T-helper 1 cell (primary cell): ENCODE measurements at regions not wholly inside any gene's neighbourhood (a gene's known extent, or its start where the extent isn't known, plus 50 kb on each side); places are given as distances from the start of the nearest gene placed in this dataset.

Experiments
- DNase-seq, 5 donors: peaks; one replicate each; pipeline ENCODE4 v3.0.0-alpha.2; 2012 to 2020

DNA sequence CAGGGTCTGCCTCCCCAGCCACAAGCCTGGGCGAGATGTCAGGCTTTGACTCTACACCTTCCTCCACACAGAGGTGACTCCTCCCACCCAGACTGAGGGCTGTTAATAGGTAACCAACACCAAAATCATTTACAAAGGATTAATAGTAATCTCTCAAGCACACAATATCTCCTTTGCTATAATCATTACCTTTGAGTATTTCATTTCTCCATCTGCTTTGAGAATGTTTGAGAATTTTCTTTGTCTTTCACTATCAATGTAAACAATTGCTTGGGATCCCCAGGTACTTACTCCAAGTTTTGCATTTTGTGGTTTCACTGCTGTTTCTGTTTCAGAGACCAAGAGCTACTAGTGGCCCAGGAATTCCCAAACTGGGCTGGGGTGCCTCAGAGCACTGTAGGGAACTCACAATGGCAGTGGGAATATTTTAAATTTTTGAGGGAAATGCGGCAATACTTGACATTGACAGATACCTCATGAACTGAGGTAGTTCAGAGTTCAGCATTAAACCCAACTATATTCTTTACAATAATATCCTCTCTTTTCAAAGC lies 166.4 kb upstream of the MGAT5 start:
- DNase-seq, result no peak

DNA sequence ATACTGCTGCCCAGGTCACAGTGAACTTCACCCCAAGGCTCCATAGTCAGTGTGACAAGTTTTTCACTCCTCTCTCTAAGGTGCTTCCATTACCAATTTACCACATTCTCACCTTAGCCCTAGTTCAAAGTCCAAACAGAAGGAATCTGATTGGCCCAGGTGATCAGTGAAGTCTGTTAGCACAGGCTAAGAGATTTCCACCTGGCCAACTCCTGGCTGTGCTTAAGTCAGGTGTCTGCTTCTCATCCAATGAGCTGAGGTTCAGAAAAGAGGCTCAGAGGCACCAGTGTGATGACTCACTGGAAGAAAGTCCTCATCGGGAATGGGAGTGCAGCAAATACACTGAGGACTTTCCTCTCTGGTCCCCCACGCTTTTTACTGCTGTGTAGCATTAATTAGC lies 164.4 kb upstream of the MGAT5 start:
- no peak for DNase-seq

DNA sequence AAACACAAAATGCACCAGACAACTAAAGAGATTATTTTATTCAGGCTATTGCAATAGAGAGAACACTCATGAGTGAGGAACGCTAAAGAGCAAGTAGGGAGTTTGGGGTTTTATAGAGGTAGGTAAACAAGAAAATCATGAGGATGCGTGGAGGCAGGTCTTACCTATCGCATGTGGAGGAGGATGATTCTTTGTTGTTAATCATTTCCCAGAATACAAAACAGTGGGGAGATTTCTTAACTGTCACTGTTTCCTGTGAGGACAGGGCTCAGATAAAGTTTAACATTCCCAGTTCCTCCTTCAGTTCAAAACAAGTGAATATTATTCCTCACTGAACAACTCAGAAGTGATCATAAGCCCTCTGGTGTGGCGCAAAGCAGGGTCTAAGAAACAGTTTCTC lies 156.1 kb upstream of the MGAT5 start:
- DNase-seq, result no peak

DNA sequence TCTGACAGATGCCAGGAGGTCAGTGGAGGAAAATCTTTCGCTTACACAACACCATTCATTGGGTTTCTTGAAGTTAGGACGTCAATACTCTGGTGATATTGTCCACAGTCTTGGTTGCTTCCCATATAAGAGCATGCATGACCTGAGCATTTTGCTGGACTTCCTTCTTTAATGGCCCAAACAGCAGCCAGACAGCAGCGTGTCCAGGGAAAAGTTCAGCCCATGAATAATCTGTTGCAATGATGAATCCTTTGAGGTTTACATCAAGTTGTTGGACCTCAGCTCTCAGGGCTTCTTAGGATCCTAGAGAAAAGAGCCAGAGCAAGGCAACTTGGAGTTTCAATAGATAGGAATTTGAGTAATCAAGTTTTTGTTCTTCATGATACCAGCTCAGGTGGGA lies 155.6 kb upstream of the MGAT5 start:
- DNase-seq, result no peak

DNA sequence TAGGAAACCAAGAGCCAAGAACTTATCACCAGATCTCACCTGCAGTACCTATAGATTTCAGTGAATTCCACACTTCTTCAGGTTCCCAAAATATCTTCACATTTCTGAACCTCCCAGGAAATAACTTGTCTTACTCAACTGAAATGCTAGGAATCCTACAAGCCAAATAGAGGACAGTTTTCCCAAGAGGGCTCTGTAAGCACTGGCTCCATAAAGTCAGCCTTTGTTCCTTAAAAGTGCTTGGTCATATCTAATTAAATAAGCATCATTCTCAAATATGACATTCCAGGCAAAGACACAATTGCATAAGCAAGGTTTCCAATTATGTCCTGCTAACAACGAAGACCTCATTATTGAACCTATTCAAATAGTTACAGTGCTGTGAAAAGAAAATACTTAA lies 154.6 kb upstream of the MGAT5 start:
- no peak for DNase-seq

DNA sequence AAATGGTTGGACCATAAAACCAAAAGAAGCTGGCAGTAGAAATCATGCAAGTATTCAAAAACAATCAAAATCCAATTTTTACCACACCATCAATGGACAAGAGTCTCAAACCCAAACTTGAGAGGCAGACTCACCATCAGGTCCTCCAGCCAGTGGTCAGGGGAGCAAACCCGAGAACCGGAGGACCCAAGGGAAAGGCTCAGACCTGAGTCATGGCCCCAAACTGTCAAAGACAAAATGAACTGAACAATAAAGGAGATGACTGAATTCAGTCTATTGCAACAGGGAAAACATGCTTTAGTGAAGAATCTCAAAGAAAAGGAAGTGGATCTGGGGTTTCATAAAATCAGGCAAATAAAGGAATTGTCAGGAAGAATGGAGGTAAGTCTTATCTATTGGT lies 150.7 kb upstream of the MGAT5 start:
- no peak for DNase-seq

DNA sequence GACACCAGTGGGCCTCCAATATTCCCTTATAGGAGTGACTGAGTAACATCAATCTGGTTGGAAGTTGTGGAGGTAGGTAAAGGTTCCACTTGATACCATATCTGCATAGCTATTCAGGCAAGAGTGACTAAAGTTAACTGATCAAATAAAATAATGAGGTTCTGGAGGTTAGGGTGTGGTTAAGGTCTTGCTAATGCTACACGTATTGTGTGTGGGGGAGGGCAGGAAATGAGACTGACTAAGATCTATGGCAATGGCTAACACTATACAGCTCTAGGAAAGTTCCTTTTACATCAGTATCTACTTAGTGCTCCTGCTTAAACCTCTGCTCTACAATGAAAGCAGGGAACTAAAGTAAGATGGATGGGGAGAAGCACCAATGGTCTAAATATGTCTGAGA lies 149.1 kb upstream of the MGAT5 start:
- DNase-seq, result peak in 1 of 5 donors; percentile 27

DNA sequence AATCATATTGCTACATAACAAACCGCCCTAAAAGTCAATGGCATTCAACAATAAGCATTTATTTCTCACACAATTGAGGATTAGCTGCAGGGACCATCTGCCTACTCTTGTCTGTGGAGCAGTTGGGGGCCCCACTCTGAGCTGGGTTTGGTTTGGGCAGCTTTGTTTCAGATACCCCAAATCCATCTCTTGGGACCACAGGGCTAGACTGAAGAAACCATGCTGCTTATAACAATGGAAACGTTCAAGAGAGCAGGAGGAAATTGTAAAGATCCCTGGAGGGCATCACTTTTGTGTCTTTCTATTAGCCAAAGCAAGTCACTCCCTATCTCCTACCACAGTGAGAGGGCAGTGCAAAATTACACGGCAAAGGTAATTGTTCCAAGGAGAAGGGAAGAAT lies 146.5 kb upstream of the MGAT5 start:
- DNase-seq, result no peak

DNA sequence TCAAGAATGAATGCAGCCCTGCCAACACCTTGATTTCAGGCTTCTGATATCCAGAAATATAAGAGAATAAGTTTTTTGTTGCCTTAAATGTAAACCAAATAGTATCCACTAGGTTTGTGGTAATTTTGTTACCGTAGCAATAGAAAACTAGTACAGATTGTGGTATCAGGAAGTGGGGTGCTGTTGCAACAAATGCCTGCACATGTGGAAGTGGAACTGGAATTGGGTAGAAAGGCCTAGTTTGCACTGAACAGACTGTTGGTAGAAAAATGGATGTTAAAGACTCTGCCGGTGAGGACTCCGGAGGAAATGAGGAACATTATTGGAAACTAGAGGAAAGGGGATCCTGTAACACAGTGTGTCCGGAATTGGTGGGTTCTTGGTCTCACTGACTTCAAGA lies 145.8 kb upstream of the MGAT5 start:
- DNase-seq, result no peak

DNA sequence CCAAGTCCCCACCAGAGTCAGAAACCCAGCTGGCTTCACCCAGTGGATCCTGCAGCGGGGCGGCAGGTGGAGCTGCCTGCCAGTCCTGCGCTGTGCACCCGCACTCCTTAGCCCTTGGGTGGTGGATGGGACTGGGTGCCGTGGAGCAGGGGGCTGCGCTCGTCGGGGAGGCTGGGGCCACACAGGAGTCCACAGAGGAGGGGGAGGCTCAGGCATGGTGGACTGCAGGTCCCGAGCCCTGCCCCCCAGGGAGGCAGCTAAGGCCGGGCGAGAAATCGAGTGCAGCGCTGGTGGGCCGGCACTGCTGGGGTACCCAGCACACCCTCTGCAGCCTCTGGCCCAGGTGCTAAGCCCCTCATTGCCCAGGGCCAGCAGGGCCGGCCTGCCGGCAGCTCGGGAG lies 144.6 kb upstream of the MGAT5 start:
- DNase-seq, result no peak

DNA sequence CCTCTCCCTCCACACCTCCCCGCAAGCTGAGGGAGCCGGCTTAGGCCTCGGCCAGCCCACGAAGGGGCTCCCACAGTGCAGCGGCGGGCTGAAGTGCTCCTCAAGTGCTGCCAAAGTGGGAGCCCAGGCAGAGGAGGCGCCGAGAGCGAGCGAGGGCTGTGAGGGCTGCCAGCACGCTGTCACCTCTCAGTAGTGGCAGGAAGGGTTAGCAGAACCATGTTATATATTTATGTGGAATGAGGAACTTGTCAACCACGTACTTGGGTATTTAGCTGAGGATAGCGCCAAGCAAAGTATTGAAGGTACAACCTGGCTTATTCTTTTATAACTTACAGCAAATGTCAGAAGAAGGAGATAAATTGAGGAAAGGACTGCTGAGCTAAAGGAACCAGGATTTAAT lies 144.1 kb upstream of the MGAT5 start:
- DNase-seq, result no peak

DNA sequence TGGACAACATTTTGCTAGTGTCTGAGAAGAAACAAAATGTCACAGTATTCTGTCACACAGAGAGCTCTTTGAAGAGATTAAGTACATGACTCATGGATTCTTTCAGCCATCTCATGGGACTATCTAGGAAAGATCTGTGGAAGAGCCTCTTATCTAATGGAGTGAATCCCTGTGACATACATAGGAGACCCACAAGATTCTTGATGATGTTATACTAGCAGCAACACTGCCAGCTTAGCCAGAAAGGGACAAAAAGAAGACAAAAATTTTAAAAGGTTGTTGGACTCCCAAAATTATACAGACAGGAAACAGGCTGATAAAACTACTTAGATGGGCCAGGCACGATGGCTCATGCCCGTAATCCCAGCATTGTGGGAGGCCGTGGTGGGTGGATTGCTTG lies 143.3 kb upstream of the MGAT5 start:
- no peak for DNase-seq

DNA sequence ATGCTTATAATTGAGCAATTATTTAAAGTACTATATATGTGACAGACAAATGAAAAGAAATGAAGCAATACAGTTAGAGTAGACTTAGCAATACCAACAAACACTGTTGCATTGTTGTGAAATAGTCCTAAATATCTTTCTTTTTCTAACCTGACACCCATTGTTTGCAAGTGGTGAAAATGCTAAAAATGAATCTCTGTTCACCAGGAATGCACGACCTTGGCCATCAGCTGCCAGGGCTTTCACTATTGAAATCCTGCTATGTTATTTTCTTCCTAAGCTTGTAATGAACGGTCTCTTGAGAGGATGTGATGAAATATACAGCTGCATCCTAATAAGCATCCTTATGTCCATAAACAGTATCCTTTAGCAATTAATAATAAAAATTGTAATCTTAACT lies 136.2 kb upstream of the MGAT5 start:
- no peak for DNase-seq

DNA sequence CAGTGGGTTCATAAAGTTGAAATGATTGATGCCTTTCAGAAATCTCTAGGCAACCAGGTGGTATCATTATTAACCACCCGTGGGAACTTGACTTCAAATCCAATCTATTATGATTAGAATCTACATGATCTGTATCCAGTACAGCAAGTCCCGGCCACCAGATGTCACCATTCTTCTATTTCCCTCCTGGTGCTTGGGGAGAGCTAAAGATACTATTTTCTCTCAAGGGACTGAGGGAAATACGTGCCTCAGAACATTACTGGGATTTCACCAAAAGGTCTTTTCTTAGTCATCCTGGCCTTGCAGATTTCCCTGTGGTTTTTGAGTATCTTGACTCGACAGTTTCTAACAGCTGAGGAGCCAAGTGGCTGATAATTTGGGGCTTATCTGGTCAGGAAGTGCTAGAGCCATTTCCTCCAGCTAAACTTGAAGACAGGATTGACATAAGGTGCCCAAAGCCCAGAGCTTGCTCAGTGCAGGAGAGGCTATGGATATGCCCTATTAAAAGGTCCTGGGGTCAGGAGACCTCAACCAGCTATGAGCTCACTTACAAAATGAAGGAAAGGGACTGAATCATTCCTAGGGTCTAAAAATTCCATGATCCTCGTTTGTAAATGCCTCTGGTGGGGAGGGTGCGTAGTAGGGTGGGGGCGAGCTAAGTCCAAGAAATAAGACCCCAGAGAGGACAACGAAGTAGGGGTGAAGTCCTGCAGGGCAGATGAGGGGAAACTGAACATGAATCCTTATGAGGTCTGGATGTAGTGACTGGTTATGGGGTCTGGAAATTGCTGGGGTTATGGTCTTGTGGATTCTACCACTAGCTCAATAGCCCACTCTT lies 135.4 kb upstream of the MGAT5 start:
- peak; percentile 58 to 85 (median 78) for DNase-seq

DNA sequence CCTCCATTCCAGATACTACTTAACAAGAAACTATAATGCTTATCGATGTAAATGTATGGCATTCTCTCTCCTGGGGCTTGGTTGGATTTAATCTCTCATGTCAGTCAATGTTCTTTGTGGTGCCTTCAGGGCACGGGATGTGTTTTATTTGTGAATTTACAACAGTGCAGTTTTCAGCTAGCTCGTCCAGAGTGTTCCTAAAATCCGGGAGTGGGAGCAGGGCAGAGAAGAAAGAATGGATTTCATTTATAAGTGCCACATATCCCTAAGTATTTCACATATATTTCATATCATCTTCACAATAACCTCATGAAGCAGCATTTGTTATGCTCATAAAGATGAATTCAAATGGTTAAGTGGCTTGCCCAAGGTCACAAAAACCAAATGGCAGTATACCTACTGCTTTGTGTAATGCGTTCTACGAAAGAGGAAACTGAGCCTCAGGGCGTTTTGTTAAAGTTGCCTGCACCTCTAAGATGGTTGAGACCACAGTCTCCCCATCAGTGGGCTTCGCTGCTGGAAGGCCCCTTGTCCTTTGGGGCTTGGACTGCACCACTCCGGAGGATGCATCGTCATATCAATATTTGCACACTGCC lies 134.7 kb upstream of the MGAT5 start:
- no peak for DNase-seq

DNA sequence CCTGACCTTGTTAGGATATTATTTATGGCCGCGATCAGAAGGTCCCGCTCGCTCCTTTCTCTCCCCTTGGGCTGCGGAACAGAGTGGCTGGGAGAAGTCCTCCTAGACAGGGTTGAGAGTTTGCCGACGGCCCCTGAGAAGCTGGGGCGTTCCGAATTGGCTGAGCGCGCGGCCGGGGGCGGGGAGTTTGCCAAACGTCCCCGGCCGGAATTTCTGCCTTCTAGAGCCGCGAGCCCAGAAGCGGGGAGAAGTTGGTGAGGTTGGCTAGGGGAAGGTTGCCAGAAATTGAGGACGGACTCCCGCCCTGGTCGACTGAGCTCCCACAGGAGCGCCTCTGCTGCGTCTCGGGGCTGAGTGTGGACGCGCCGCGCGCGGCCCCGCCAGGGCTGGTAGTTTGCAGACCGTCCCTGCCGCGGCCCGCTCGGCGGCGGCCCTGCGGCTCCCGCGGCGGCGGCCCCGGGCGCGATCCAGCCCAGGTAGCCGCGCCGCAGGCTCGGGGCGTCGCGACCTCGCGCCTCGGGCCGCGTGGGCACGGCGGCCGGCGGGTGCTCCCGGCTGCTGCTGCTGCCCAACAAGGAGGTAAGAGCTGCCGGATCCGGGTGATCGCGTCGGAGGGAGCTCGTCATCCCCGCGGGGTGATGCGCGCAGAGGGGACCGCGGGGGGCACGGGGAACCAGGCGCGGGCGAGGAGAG lies 134.0 kb upstream of the MGAT5 start:
- peak; percentile 61 to 80 (median 71) for DNase-seq

DNA sequence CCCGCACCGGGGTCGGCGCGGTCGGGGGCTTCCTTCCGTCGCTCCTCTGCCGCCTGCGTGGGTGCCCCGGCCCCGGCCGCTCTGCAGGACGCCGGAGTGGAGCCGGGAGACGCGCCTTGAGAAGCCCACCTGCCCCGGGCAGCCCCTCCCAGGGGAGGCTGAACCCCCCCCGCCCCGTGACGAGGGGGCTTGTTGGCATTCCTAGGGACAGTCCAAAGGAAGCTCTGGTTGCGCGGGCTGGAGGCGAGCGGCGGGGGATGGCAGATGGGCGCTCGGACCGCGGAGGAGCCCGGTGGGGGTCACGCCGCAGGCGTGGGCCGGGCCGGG lies 133.5 kb upstream of the MGAT5 start:
- DNase-seq, result peak in 1 of 5 donors; percentile 18

DNA sequence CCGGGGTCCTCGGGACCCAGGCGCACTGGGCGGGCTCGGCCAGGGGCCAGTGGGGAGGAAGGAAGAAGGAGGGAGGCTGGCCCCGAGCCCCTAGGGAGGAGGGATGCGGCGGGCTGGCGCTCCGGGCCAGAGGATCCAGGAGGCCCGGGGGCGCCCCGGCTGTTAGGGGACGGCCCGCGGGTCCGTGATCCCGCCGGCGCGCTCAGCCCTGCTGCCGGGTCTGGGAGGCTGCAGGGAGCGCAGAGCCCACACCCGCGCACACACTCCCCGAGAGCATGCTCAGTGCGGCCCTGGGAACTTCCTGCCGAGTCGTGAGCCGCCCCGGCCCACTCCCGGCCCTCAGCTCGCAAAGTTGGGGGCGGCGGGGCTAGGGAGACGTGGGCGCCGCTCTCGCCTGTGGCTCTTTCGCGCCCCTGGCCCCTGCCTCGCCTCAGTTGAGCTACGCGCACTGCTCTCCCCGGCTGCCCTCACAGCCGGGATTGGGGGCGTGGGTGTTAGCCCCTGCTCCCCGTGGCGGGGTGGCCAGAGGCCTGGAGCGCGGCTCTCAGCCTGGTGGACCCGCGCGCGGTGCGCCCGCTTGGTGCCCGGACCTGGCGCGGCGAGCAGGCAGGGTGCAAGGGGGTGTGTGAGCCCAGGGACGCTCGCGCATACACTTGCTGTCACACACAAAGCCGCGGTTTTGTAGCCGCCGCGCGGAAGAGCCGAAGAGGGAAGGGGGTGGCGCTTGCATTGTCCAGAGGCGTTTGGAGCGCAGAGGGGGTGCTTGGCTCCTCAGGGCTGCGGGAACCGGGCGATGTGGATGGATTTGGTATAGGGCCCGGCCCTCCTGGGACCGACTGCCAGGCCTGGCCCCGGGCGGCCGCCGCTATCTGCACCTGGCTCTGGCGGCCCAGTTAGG lies 132.9 kb upstream of the MGAT5 start:
- peak; percentile 40 to 62 (median 48) for DNase-seq

DNA sequence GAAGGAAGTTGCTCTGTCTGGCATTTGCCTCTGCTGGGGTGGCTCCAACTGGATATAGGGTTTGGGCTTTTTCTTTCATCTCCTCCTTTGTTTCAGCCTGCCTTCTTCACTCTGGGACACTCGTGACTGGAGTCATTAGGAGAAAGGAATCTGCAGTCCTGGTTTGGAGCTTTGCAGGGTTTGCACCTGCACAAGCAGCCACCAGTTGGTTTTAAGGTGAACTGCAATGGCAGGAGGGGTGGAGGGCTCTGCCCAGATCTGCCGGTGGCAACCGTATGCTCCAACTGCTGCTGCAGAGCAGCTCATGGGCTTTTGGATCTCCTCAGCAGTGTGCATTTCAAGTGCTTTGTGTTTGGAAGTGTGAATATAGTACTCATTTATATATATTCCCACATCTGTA lies 131.3 kb upstream of the MGAT5 start:
- DNase-seq, result no peak

DNA sequence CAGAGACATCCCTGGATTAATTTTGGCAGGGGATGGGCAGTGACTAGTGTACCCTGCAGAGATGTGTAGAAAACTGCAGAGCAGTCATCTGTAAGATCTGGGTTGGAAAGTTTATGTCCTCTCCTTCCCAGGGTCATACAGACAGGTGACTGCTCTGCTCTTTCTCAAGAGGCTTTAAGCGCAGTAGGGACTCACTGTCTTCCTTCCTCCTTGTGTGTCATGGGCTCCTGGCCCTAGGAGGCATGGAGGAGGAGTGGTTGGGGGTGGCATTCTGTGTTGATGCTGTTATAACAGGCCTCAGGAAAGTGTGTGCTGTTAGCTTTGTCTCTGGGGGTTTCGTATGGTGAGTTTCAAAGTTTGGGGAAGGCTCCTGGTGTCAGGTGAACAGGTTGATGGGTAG lies 130.5 kb upstream of the MGAT5 start:
- DNase-seq, result no peak

DNA sequence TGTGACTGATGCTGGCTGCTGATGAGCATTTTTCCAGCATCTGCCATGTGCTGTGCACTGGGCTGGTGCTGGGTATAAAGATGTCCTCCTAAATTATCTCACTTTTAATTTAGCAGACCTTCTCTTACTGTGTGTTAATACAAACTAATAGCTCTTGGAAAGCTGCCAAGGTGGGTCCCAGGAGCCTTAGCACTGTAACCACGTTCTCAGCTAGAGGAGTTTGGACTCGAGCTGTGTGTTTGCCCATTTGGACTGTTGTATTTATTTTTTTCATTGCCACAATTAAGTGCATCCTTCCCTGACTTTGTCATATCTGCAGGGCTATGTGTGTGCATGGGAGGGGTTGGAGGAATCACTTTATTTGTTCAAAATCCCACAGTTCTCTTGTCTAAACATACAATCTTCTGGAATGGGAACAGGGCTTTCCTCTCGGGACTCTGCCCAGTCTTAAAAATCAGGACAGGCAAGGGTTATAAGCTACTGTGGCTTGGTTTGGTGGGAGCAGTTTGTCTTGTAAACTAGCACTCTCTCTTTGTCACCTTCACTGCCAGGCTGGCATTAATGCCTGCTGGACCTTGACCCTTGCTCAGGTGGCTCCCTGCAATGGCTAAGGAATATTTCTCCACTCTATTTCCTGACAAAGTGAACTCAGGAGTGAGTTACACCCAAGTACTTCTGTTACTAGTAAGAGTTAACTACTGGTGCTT lies 129.7 kb upstream of the MGAT5 start:
- DNase-seq, result no peak

DNA sequence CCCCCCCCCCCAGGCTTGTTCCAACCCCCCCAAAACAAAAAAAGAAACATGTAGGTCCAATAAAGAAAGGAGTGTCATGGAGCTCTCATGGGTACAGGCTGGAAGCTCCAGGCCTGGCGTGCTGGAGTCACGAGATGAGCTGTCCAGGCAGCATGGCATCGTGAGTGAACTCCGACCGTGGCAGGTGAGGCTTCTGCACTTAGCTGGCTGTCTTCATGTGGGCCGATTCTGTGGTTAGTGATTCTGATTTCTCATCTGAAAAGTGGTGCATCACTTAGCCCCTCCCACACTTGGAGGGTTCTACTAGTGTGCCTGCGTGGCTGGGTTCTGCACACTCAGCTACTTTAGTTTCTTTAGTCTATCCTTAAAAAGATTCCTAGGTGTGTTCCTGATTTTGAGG lies 126.4 kb upstream of the MGAT5 start:
- DNase-seq, result peak in 2 of 5 donors; percentile 15 to 51
